IPS DF 4.7 (cell line): ENCODE measurements at regions not wholly inside any gene's neighbourhood (a gene's known extent, or its start where the extent isn't known, plus 50 kb on each side); places are given as distances from the start of the nearest gene placed in this dataset.

Source experiments
- DNase-seq: peaks from one replicate; pipeline ENCODE4 v3.0.0-alpha.2; 2013; ENCODE audit warnings: low spot score; ENCODE audit errors: extremely low read depth

GRCh38 chr10:44435196-44435595, 50.3 kb upstream of the CXCL12 start:
- no peak for DNase-seq

GRCh38 chr10:44436240-44436639, 51.3 kb upstream of the CXCL12 start:
- DNase-seq, result no peak

- DNase-seq, result no peak
Measured at GRCh38 chr10:44437840-44438511, 53.1 kb upstream of the CXCL12 start.

DNA sequence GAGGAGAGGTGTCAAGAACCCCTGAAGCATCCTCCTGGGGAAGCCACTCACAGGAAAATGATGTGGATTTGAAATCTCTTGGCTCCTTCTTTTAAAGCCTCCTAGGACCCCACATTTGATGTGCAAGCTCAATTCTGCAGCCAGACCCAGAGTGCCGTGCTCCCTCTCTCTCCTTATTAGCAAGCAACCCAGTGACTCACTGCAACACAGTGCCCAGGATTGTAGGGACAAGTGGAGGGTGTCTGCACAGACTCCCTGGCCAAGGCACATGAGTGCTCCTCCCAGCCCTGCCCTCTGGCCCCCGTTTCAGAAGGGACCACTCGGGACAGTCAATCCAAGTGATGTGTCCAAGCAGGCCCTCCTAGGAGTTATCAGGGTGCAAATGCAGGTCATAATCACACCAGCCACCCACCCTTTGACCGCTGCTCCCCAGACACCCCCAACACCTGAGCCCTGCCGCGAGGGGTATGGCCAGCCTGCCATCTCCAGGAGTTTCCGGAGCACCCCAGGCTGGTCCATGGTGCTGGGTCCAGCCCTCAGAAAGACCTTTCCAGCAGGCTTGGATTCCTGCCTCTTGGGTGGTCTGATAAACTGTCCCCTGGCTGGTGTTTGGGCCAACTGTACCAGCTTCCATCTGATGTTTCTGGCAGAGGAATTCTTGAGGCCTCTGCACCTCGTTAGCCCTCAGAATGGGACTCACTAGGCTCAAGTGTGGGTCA, 54.5 kb upstream of the CXCL12 start:
- DNase-seq, result no peak

DNA sequence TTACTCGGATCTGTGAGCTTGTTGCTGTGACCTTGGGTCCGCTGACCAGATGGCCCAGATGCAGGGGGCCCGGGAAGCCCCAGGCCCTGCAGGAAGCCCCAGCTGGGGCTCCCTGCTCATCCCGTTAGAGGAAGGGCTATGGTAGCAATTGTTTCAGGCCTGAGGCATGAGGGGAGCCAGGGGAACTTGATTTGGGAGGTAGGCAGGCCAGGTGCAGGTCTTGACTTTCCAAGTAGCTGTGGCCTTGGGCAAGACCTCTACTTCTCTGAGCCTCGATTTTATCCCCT, 55.0 kb upstream of the CXCL12 start:
- no peak for DNase-seq

- no peak for DNase-seq
Measured at GRCh38 chr10:44457259-44457658, 72.4 kb upstream of the CXCL12 start.

GRCh38 chr10:44458671-44459413, 73.9 kb upstream of the CXCL12 start:
- no peak for DNase-seq

- no peak for DNase-seq
Measured at GRCh38 chr10:44459671-44460070, 74.8 kb upstream of the CXCL12 start.

- no peak for DNase-seq
Measured at GRCh38 chr10:44460416-44460815, 75.5 kb upstream of the CXCL12 start.

DNA sequence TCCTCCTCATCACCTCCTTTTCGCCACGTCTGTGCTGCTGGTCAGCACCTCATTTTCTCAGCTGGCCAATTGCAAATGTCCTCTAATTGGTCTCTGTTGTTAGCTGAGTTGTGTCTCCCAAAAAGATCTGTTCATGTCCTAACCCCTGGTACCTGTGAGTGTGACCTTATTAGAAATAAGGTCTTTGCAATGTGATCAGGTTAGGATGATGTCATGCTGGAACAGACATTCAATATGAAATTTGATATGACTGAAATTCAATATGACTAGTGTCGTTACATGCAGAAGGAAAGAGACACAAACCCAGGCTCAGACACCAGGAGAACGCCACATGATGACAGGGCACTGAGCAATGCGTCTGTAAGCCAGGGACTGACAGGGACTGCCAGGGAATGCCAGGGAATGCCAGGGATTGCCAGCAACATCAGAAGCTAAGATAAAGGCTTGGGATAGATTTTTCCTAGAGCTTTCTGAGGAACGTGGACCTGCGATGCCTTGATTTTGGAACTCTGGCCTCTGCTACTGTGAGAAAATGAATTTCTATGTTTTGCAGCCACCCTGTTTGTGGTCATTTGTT, 77.5 kb upstream of the CXCL12 start:
- DNase-seq, result no peak

DNA sequence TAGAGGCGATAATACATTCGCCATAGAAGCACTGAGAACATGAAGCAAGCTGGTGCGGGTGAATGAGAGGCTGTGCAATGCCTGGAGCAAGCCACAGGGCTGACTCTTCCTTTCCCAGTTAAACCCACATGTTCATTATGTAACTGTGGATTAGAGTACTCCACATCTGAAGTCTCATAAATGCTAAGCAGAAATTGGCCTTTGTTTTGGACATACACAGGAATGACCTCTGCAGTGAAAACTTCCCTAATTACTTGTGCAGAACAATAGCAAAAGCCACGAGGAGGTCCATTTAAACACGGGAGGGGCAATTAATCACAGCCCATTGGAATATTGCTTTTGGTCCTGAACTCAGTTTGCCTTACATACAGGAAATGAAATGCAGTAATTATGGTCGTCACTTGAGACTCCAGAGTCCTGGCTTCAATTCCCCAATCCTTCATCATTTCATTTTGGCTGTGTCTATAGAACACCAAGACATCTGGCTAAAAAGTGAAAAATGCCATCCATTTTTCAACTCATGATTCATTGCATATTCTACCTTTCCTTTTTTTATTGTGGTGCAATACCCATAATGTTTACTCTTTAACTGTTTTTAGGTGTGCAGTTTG, 78.7 kb upstream of the CXCL12 start:
- DNase-seq, result no peak

DNA sequence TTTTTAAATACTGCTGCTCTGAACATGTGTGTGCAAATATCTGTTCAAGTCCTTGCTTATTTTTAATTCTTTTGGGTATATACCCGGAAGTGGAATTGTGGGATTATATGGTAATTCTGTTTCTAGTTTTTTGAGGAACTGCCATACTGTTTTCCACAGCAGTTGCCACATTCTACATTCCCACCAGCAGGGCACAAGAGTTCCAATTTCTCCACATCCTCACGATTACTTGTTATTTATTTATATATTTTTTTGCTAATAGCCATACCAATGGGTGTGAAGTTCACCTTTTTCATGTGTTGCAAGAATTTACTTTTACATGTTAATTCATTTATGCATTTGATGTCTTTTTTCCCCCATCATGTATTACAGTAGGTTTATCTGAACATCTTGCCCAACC, 79.6 kb upstream of the CXCL12 start:
- no peak for DNase-seq

GRCh38 chr10:44465401-44466115, 80.7 kb upstream of the CXCL12 start:
- DNase-seq, result no peak

DNA sequence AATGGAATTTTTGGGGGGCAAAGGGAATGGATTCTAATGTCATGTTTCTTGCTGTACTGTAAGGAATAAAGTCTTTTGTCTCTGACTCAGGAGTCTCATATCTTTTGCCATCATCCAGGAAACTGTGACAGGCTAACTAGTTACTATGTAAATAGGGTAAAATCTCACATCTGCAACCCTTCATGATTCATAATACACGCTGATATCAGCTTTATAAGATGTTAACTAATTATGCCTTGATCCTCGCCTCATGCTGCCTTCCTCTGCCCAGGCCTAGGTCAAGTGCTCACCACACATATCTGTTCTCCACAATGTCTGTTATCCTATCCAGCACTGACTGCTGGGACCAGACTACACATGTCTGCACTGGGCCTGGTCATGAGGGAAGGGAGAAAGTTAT, 81.3 kb upstream of the CXCL12 start:
- DNase-seq, result no peak

- DNase-seq, result no peak
Measured at GRCh38 chr10:44467090-44467489, 82.2 kb upstream of the CXCL12 start.

- no peak for DNase-seq
Measured at GRCh38 chr10:44467900-44468299, 83.0 kb upstream of the CXCL12 start.

- no peak for DNase-seq
Measured at GRCh38 chr10:44468525-44468924, 83.6 kb upstream of the CXCL12 start.

DNA sequence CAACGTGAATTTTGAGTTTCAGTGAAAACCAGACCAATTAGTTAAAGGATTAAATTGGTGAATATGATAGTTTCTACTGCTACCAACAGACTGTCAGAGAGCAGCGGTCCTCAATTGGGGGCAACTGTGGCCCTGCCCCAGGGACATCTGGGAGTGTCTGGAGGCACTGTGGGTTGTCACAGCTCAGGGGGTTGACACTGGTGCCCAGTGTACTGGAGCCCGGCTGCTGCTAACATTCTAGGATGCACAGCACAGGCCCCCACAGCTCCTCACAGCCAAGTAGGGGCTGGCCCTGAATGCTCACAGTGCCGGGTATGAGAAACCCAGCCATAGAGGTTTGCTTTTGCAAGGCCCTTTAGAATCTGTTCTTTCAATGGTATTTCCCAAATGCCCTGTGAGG, 84.1 kb upstream of the CXCL12 start:
- no peak for DNase-seq

- DNase-seq, result no peak
Measured at GRCh38 chr10:44470784-44471183, 85.9 kb upstream of the CXCL12 start.

GRCh38 chr10:44471410-44471809, 86.5 kb upstream of the CXCL12 start:
- DNase-seq, result no peak

DNA sequence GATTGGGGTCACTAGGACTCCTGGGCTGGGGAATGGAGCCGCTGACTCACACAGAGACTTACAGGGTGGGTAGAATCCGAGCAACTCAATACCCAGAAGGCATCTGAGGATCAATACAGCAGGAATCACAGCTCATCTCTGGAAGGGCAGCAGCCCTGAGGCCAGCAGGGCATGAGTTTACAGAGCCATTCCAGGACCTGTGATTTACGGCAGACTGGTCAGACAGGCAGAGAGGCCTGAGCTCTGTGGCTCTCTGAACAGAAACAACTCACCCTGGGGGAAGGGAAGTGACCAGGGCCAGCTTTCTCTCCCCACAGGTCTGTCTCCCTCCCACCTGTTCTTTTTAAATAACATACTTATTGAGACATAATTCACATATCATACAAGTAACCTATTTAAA, 88.2 kb upstream of the CXCL12 start:
- DNase-seq, result no peak
